ENCODE measurements at regions not wholly inside any gene's neighbourhood (a gene's known extent, or its start where the extent isn't known, plus 50 kb on each side); places are given as distances from the start of the nearest gene placed in this dataset.
"Not testable (repeated sequence)": the region's sequence is repeated elsewhere in the genome, so short reads cannot be mapped to it uniquely, and the experiment has no call there.

DNA sequence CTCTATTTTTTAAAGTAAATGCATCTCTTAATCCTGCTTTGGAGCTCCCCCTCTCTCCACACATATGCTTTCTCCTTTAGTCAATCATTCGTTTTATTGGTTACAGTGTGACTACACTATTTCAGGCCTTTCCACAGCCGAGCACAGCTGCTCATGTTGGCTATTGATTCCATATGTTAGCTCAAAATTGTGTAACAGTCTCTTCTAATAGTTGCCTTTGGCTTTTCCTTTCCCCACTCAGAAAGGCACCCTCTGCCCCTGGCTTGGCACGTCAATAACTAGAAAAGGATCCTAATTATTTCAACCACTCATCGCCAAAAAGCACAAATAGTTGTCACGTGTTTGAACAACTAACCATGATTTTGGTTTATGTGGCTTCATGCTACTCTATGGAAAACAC, 410.3 kb upstream of the SLC35B3 start:
- DNase-seq = no peak

DNA sequence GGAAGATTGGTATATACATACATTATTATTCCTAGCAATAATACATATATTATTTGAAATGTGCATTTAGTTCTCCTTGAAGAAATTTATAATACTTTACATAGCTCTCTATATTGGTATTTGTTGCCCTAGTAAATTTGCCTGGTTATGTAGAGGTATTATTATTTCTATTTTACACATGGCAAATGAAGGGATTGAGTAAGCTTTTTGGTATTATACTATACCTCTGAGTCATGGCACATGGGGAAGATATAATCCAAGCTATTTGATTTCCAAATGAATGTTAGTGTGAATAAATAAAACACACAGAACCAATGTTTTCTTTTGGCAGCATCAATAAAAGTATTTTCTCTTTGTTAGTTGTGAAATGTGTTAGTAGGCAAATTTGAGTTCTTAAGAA, 409.6 kb upstream of the SLC35B3 start:
- DNase-seq = no peak

DNA sequence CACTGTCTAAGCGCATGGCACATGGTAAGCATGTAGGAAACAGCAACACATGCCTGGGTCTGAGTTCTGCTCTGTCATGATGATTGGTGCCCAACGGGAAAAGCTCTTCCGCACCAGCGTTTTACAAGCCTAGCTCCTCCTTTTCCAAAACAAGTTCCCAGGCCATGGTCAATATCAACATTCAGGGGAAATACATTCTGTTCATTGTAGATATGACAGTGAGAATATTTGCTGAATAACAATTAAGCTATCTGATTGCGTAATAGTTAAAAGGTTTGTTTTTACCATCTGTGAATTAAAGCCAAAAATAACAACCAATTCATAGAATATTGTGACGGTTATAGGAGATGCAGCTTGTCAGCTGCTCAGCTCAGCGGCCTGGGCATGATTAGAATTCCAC, 404.3 kb upstream of the SLC35B3 start:
- no peak for DNase-seq

DNA sequence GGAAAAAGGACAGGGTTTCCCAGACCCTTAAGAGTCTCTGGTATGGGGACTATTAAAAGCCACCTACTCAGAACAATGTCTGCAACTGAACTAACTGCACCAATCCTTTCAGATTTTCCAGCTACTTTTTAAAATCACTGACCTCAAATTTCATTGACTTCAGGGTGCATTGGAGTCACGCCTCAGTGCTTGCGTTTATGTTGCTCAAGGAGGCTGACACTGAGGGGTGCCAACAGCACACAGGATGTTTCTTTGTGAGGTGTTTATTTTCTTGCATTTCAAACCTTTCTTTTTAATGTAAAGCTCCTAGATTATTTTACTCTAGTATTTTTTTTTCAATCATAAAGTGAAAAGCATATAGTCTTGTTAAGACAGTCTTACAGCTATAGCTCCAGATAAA, 402.0 kb upstream of the SLC35B3 start:
- DNase-seq = no peak

DNA sequence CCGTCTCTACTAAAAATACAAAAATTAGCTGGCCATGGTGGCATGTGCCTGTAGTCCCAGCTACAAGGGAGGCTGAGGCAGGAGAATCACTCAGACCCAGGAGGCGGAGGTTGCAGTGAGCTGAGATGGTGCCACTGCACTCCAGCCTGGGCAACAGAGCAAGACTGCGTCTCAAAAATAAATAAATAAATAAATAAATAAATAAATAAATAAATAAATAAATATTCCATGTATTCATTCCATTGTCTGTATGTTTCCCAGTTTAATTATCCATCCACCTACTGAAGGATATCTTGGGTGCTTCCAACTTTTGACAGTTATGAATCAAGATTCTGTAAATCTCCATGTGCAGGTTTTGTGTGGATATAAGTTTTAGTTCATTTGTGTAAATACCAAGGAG, 397.4 kb upstream of the SLC35B3 start:
- DNase-seq = not testable (repeated sequence)

DNA sequence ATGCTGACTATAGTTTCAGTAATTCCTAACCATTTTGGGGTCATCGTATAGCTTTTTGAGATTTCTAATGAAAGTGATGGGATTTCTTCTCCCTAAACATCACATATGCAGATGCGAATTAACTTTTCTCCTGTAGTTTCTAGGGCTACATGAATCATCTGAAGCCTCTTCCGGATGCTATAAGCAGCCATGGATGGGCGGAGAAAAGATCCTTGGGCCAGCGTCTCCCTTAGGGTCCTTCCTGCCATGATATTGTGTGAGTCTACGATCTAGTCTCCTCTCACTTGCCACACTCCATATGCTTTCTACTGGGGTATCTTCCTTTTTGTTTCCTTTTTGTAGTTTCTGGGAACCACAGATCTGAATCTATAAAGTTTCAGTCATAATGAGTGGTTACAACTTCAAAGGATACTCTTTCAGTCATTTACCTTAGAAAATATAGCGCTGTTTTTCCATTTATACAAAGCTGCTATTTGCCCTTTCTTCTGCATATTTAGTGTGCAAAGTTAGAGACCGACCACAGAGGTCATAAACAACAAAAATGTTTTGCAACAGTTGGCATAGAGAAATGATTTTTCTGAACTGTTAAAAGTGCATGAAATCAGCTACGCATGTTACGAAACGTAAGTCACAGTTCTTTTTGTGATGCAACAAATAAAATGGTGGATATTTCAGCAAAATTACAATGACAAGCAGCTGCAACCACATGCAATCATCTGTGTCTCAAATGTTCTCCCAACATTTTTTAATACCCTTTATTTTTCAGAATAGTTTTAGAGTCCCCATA, 396.2 kb upstream of the SLC35B3 start:
- no peak for DNase-seq

DNA sequence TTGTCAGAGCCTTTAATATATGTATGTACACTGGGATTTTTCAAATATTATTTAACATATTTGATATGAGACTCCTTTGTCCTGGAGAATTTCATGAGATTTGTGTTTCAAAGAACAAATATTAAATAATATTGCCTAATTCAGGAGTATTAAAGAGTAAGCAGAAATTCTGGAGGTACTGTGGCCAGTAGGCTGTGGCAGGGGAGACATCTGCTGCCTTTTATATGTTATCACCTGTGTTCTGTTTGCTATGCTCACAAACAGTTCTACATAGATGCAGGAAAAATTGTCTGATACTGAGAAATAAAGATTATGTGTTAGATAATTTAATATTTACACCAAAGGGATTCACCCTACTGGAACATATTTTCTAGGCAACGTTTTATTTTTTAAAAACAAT, 395.4 kb upstream of the SLC35B3 start:
- DNase-seq = no peak

DNA sequence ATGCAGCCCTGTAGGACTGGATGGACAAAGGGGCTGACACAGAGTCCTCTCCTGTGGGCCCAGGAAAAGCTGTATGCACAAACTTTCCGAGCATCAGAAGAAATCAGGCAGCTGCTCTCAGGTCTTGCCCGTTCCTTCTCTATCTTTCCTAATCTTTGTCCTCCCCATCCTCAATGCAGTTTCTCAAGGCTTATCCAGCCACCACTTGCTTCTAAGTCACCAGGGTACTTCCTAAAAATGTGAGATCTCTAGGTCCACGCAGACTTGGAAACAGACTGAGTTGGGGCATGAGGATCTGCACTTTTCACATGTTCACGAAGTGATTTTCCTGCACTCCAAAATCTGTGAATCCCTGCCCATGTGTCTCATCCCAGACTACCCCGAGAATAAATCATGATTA, 394.5 kb upstream of the SLC35B3 start:
- DNase-seq = no peak

DNA sequence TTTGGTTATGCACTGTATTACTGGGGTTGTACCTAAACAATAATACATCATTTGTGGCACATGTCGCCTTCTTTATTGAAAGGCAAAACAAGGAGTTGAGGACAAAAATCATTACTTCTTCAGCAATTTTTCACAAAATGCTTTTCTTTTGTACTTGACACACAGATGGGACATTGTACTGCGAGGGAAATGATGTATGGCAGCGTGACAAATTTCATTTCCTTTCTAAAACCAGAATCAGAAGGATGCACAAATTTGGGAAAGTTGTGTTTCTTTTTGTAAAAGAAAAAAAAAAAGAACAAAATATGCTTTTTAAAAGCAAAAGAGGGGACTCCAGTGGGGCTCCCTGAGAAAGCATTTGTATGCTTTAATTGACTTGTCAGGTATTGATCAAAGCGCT, 394.0 kb upstream of the SLC35B3 start:
- no peak for DNase-seq

DNA sequence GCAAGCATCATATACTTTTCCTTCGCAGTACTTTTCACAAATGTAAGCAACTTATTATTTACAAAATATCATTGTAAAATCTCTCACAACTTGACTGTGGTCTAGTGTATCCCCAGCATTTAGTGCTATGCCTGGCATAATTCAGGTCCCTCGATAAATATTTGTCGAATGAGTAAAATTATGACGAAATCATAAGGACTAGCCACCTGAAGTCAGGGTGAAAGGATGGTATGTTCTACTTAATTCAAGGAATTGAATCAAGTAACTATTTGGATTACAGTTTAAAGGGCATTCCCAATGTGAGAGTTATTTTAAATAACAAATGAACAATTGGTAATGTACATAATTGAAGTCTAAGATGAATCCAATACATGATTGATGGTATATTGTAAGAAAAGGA, 393.0 kb upstream of the SLC35B3 start:
- DNase-seq = no peak

DNA sequence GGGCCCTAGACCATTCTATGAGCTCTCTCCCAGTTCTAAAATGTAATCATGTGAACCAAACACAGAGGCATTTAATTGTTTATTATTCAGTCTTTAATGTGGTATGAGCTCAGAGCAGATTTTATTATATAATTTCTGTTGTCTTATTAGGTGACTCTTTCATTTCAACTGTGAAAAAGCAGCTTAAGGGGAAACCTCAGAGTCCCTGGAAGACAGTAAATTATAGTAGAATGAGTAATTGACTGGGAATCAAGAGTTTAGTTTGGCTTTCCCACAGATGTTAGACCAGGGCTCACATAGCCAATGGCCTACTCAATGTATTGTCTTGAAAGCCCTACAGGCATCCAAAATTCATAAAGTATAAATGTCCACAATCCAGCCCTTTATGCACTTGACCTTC, 390.4 kb upstream of the SLC35B3 start:
- no peak for DNase-seq

DNA sequence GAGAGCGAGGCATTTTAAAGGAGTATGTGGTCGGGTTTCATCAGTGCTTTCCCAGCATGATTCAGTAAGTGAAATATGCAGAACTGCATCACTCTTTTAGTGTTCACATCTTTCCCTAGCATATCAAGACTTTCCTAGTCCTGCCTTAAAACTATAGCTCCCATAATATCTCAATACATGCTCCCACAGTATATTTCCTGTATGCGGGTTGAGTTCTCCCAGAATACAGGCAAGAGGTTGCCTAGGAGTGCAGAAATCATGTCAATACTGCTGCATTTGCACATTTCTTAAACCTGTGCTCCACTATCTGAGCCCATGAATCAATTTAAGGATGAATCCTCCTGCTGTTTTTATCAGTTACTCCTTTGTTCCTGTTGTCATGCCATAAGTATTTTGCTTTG, 386.6 kb upstream of the SLC35B3 start:
- no peak for DNase-seq

DNA sequence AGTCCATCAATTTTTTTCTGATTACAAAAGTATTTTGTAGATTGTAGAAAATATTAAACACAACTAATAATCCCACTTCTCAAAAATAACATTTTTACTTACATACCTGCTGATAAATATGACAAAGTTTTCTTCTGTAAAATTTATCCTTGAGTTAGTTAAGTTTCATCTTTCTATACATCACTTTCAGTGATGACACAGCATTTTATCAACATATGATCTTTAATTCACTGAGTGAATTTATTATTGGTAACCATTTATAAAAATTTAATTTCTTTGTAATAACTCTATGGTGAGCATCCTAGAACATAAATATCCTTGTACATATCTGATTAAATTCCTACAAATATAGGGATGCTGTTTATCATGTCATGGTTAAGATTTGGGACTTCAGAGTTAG, 385.0 kb upstream of the SLC35B3 start:
- no peak for DNase-seq

DNA sequence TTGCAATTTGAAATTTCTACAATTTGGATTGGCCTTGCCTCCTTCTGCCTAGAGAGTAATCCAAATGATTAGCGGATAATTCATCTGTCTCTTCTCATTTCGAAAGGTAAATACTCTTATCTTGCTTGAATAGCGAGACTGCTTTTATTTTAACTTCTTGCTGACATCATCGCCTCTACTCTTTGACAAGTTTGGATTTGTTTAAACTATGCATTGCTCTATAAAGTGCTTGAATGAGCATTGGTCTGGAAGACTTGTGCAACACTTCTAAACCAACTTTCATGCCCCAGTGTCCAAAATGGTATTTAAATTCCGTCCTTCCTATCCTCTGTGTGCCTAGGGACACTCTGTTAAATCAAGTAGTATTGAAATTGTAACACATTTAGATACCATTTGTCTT, 384.1 kb upstream of the SLC35B3 start:
- DNase-seq = no peak

DNA sequence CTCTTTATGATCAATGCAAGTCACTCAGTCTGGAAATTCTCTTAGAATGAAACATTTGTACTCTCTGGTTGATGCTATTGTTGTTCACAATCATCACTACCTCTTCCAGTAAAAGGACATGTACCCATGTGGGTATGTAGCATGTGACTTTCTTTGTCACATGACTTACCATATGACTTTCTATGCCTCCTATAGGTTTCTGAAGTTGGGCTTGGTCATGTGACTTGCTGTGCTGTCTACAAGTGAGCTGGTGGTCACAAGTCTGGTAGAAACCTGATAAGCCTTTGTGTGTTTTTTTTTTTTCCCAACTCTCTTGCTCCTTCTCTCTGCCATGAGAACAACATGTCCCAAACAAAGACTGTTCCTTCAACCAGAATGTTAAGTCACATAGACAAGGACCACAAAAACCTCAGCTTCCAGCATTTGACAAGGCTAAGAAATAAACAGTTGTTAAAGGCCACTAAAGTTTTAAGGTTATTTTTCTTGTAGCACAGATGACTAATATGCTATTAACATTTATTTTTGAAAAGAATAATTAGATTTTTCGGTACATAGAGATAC, 379.2 kb upstream of the SLC35B3 start:
- no peak for DNase-seq

DNA sequence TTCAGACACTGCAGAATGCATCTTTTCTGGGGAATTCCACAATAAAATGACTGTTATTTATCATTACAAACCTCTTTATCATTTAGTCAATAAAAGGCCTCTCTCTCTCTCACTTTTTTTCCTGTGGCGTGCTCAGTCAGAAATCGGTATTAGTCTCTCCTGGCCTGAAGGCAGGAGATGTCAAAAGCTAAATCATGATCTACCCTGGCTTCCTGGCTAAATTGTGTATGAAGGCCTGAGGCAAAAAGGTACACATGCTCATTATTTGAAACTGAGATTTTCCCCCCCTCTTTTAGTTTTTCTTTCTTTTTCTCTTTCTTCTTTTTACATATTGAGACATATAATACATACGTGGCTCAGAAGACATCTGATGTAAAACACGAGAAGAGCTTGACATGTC, 375.0 kb upstream of the SLC35B3 start:
- DNase-seq = no peak

DNA sequence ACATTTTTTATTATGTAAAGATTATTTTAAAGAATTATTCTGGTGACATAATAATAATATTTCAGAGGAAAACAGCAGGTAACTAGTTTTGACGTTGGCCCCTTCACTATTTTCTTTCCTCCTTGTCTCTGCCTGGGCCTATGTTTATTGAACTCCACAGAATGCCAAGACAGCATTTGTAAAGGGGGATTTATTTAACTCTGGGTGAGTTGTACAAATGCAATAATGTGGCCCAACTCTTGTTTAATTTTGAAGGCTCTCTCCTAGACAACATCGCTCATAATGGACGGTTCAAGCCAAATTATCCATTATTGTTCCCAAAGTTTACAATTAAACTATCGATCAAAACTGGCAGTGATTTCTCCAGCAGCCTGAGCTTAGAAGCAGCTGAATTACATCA, 374.3 kb upstream of the SLC35B3 start:
- DNase-seq = no peak

DNA sequence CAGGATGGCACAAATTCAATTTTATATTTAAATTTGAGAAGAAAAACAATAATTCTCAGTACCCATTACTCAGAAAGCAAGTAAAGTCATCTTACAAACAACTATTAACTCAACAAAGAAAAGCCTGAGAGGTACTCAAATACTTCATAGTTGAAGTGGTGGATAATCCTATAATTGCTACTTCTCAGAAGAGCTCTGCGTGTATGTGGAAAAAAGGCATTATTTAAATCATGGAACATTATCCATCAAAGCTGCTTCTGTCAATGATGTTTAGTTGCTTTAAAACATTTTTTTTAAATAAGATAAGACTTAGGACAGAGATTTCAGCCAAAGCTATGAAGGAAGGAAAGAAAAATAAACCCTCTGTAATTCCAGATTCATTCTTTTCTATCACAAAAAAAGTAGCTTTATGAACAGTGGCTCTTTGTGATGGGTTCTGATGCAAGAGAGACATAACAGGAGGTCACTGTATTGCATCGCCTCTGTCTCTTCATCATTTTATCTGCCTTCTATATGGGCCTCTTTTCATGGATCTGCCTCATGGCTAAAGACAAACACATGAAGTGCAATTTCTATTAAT, 367.9 kb upstream of the SLC35B3 start:
- DNase-seq = no peak

DNA sequence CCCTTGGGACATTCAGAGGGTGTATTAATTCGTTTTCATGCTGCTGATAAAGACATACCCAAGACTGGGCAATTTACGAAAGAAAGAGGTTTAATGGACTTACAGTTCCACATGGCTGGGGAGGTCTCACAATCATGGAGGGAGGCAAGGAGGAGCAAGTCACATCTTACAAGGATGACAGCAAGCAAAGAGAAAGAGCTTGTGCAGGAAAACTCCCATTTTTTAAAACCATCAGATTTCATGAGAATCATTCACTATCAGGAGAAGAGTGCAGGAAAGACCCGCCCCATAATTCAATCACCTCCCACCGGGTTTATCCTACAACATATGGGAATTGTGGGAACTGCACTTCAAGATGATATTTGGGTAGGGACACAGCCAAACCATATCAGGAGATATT, 367.1 kb upstream of the SLC35B3 start:
- DNase-seq = not testable (repeated sequence)

DNA sequence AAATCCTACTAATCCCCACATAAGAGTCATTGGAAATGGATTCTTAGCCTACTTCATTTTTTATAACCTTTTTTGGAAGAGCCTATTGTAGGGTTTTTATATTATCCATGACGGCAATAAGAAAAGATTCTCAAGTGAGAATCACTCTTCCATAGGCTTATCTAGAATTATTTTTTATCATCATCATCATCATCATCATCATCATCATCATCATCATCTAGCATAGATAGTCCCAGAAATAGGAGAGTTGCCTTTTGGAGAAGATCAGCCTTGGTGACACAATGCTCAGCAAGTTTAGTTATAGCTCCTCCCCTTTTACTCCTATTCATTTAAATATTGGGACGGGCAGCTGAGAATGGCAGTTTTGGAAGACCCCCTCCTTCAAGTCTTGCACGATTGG, 359.1 kb upstream of the SLC35B3 start:
- no peak for DNase-seq

DNA sequence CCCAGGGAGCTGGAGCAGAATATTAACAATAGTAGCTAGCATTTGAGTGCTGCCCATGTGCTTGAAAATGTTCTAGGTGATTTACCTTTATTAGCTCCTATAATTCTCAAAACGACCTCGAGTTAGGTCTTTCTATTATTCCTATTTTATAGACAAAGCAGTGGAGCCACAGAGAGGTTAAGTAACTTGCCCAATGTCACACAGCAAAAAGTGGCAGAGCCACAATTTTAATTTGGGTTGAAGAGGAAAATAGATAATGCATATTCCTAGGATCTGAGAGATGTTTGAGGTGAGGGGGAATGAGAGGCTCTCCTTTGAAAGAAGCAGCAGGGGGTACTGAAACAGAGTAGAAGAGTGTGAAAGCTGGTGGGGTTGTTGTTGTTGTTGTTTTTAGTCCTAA, 354.5 kb upstream of the SLC35B3 start:
- DNase-seq = no peak

DNA sequence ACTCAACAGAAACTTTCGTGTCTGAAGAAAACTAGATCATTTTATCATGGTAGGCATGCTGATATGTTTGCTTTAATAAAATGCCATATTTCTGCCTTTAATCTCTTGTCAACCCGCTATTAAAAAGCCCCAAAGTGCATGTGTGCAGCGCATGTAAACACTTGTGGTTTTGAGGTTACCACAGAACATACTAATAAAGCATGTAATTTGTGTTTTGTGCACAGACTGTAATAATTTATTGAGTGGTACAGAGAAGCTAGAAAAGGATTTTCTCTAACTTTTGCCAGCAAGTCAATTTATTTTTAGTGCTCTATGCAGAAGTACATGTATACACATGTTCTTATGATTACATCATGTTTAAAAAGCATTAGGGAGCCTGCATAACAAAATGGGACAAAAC, 349.9 kb upstream of the SLC35B3 start:
- no peak for DNase-seq

DNA sequence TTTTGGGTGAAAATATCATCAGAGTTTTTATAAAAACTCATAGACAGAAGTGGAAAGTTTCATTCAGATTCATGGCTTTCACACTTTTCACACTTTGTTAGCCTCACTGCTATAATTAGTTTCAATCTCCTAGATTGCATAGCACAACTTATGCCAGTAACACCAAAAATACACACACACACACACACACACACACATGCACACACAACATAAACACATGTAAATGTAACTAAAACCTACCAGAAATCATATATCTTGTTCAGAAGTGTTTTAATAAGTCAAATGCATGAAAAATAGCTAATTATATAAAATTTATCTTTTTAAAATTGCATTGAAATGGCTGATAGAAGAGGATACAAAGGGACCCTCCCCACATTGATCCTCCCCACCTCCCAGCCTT, 347.8 kb upstream of the SLC35B3 start:
- no peak for DNase-seq

DNA sequence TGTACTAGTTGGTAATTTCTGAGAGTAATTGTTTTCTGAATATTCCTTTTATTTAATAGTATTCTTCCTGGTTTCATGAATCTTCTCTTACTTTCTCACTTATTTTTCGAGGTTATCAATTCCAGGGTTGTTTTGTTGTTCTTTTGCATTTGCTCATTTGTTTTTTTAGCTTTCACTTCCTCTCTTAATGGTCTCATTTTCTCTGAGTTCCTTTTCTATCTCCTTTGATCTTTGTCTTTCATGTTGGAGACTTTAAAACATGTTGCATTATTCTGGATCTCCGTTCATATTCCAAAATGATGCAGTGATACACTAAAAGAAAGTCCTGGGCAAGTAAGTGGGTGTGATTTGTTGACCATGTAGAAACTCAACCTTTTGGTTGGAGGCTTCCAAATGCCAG, 345.3 kb upstream of the SLC35B3 start:
- no peak for DNase-seq

DNA sequence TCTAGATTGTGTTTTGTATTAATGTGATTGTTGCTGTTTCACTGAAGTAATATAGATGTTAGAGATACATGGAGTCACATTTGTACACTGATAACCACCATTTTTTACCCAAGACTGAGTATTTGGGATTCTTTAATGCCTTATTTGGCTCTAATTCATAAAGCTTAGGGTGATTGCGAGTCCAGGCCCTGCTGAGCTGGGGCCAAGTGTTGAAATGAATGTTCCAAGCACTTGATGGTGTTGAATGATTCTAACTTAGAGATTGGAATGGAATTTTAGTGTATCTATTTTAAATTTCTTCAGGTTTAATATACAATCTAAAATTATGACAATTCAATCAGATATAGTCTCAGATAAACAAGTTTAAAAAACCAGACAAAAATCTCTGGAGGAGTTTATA, 329.4 kb upstream of the SLC35B3 start:
- DNase-seq = no peak
